GM12878 (cell line): ENCODE measurements at regions not wholly inside any gene's neighbourhood (a gene's known extent, or its start where the extent isn't known, plus 50 kb on each side); places are given as distances from the start of the nearest gene placed in this dataset.

Experiments used
- ATAC-seq: fragments of 200-7000 bp; cut with Tn5 transposase; 3 replicates; pipeline ENCODE4 v1.9.1; 2020; ENCODE audit warnings: mild to moderate bottlenecking, moderate library complexity
- BruUV-seq: library from RNA; stranded (reverse); fragments of 400-500 nt; replicated peaks from 2 replicates; lab custom pipeline; 2021; lab: Mats Ljungman, UMichigan
- CTCF ChIA-PET: fragments of 300-600 bp; sonication (Branson Sonifier 250); formaldehyde crosslinking; extraction: SDS; loops from one replicate; lab custom pipeline; 2021; ENCODE audit warnings: inconsistent platforms; lab: Yijun Ruan, JAX
- POLR2A ChIA-PET: fragments of 350-600 bp; formaldehyde crosslinking; extraction: SDS; loops from one replicate; lab custom pipeline; 2021; ENCODE audit warnings: inconsistent platforms; lab: Charles Lee
- RAD21 ChIA-PET: fragments of 300-600 bp; sonication (Branson Sonifier 250); formaldehyde crosslinking; loops from one replicate; lab custom pipeline; 2023; ENCODE audit warnings: antibody characterized with exemption; ENCODE audit not compliant: unreplicated experiment; lab: Charles Lee
- SMC1A ChIA-PET: fragments of 300-600 bp; sonication (Branson Sonifier 250); formaldehyde crosslinking; loops from one replicate; lab custom pipeline; 2023; ENCODE audit not compliant: unreplicated experiment, uncharacterized antibody; lab: Charles Lee
- DNase-seq: peaks from one replicate; pipeline ENCODE4 v3.0.0-alpha.2; 2011; ENCODE audit warnings: low read depth, low spot score
- FAIRE-seq: peaks from 3 replicates; lab custom pipeline; 2011; peaks lifted over from hg19 to GRCh38; lab: Jason Lieb, UNC
- H2AFZ ChIP-seq: 2 replicates; pipeline ENCODE4 v1.6.0; 2011; ENCODE audit warnings: low read depth, low read length, control low read depth; ENCODE audit not compliant: control insufficient read depth
- H3K27ac ChIP-seq: 2 replicates; pipeline ENCODE4 v1.5.1; 2011; ENCODE audit warnings: control low read depth; ENCODE audit not compliant: control insufficient read depth, insufficient read depth
- H3K27me3 ChIP-seq, 2 experiments: replicated peaks in 1 of 2; 2 replicates each; pipeline versions ENCODE4 v1.6.0 to v1.6.1; 2011; ENCODE audit warnings: low read length in 1 of 2; ENCODE audit not compliant: control insufficient read depth in 2 of 2, insufficient read depth in 2 of 2
- H3K36me3 ChIP-seq, 2 experiments: 2 replicates each; pipeline ENCODE4 v1.5.1; 2011; ENCODE audit warnings: low read length in 1 of 2; ENCODE audit not compliant: control insufficient read depth in 2 of 2, insufficient read depth in 2 of 2
- H3K4me1 ChIP-seq: 2 replicates; pipeline ENCODE4 v1.6.1; 2011; ENCODE audit warnings: mild to moderate bottlenecking, low read length, moderate library complexity, mixed read lengths; ENCODE audit not compliant: control insufficient read depth, insufficient read depth
- H3K4me2 ChIP-seq: 2 replicates; pipeline ENCODE4 v1.6.0; 2011; ENCODE audit warnings: control low read depth; ENCODE audit not compliant: control insufficient read depth, insufficient read depth
- H3K4me3 ChIP-seq: fragments of 200-600 bp; sonication (generic); 2 replicates; pipeline ENCODE4 v1.5.1; 2016
- H3K79me2 ChIP-seq: 2 replicates; pipeline ENCODE4 v1.6.0; 2011; ENCODE audit warnings: low read length; ENCODE audit not compliant: control insufficient read depth, insufficient read depth
- H3K9ac ChIP-seq: 2 replicates; pipeline ENCODE4 v1.8.0; 2011; ENCODE audit warnings: low read length, control low read depth, mixed read lengths; ENCODE audit not compliant: control insufficient read depth, insufficient read depth
- H3K9me3 ChIP-seq: replicated peaks from 3 replicates; pipeline ENCODE4 v1.5.1; 2011; ENCODE audit warnings: mild to moderate bottlenecking, low read length; ENCODE audit not compliant: control insufficient read depth, insufficient read depth
- H4K20me1 ChIP-seq: 2 replicates; pipeline ENCODE4 v1.6.0; 2011; ENCODE audit not compliant: control insufficient read depth, insufficient read depth
- POU2F2 ChIP-seq: IDR thresholded peaks from 3 replicates; pipeline ENCODE4 v1.6.1; 2011; ENCODE audit warnings: low read depth, mild to moderate bottlenecking, low read length, borderline replicate concordance
- RAD21 ChIP-seq: IDR thresholded peaks from 2 replicates; pipeline ENCODE4 v1.6.1; 2011; ENCODE audit warnings: mild to moderate bottlenecking, low read depth, low read length, moderate library complexity; ENCODE audit not compliant: insufficient read depth
- WGBS: methylation state at CpG from one replicate; pipeline ENCODE4 v1.1.6; 2016; ENCODE audit warnings: low lambda C conversion rate; ENCODE audit not compliant: insufficient replicate concordance, insufficient coverage; ENCODE audit errors: missing lambda C conversion rate; 5-methylcytosine and 5-hydroxymethylcytosine counted together
- in situ Hi-C: fragments of 300-500 bp; cut with MboI; formaldehyde crosslinking; loops from 9 replicates; pipeline ENCODE4 v1.14.3; 2018; ENCODE audit warnings: mixed read lengths
- intact Hi-C: fragments of 100-400 bp; cut with micrococcal nuclease; formaldehyde crosslinking; loops from one replicate; pipeline ENCODE4 v1.14.2; 2022; ENCODE audit not compliant: unreplicated experiment

DNA sequence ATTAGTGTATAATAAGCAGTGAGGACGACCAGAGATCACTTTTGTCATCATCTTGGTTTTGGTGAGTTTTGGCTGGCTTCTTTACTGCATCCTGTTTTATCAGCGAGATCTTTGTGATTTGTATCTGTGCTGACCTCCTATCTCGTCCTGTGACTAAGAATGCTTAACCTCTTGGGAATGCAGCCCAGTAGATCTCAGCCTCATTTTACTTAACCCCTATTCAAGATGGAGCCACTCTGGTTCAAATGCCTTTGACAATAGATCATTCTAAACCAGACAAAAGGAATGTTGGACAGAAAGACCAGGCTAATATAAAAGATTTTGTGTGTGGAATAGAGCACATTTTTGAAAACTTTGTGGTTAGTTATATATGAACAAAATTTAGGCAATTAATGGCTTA lies 618.5 kb upstream of the BCHE start:
- DNase-seq (no peak), FAIRE-seq (no peak), ATAC-seq (no peak)
- 2% methylated on average over 3 of the region's 3 CpGs for WGBS
- H3K9ac ChIP-seq: no peak overlapping the region
- no peaks in the 10 kb centered on the region for H3K79me2 ChIP-seq
- no peak for TF ChIP-seq RAD21
- H3K9me3 ChIP-seq: no peaks in the 10 kb centered on the region
- POLR2A ChIA-PET: no interaction called here
- H2AFZ ChIP-seq: no peak overlapping the region
- RAD21 ChIA-PET: no interaction called here
- SMC1A ChIA-PET: no interaction called here
- no peaks in the 10 kb centered on the region for H4K20me1 ChIP-seq
- H3K27ac ChIP-seq: no peak overlapping the region
- no peaks in the 10 kb centered on the region for H3K36me3 ChIP-seq
- H3K27me3 ChIP-seq: no peaks in the 10 kb centered on the region
- no peaks in the 10 kb centered on the region for H3K4me1 ChIP-seq
- BruUV-seq: no TSS peak
- intact Hi-C loops: no loop called here
- H3K4me2 ChIP-seq: no peak overlapping the region
- CTCF ChIA-PET: no interaction called here
- in situ Hi-C loops: no loop called here
- no peak overlapping the region for H3K4me3 ChIP-seq

DNA sequence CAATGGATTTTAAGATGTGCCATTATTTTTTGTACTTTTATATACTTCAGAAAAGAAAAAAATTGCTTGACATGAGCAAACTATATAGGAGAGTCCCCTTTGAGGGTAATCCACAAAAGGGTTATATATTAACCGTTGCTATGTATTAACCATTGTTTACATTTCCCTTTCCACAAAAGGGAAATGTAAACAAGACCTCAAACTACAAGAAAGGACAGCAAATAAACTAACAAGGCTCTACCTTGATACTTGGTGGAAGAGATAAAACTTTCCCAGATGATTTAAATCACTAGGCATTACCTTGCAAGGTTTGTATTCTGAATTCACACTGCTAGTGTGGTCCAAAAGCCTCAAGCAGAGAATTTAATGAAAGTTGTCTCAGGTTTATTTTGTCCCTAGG lies 616.3 kb upstream of the BCHE start:
- Histone ChIP-seq H3K9ac (no peak overlapping the region), H3K4me3 (no peak overlapping the region), H2AFZ (no peak overlapping the region), H3K4me2 (no peak overlapping the region), H4K20me1 (no peaks in the 10 kb centered on the region), H3K27ac (no peak overlapping the region), H3K9me3 (no peaks in the 10 kb centered on the region), H3K79me2 (no peaks in the 10 kb centered on the region), H3K4me1 (no peaks in the 10 kb centered on the region), H3K27me3 (no peaks in the 10 kb centered on the region), H3K36me3 (no peaks in the 10 kb centered on the region)
- intact Hi-C loops (no loop called here), in situ Hi-C loops (no loop called here)
- CTCF ChIA-PET: no interaction called here
- no peak for TF ChIP-seq POU2F2
- no peak for ATAC-seq
- POLR2A ChIA-PET: no interaction called here
- 0% methylated on average over 1 of the region's 1 CpG for WGBS
- BruUV-seq: no TSS peak
- FAIRE-seq: no peak
- DNase-seq: no peak
- SMC1A ChIA-PET: no interaction called here
- RAD21 ChIA-PET: no interaction called here
